GM19468 (cell line): ENCODE measurements at regions not wholly inside any gene's neighbourhood (a gene's known extent, or its start where the extent isn't known, plus 50 kb on each side); places are given as distances from the start of the nearest gene placed in this dataset.

ENCODE experiments used
- ATAC-seq: cut with Tn5 transposase; IDR thresholded peaks from one replicate; pipeline ENCODE4 v1.9.1; 2021; ENCODE audit warnings: mild to moderate bottlenecking, moderate library complexity, moderate number of reproducible peaks; ENCODE audit not compliant: unreplicated experiment; ENCODE audit errors: extremely low read depth

DNA sequence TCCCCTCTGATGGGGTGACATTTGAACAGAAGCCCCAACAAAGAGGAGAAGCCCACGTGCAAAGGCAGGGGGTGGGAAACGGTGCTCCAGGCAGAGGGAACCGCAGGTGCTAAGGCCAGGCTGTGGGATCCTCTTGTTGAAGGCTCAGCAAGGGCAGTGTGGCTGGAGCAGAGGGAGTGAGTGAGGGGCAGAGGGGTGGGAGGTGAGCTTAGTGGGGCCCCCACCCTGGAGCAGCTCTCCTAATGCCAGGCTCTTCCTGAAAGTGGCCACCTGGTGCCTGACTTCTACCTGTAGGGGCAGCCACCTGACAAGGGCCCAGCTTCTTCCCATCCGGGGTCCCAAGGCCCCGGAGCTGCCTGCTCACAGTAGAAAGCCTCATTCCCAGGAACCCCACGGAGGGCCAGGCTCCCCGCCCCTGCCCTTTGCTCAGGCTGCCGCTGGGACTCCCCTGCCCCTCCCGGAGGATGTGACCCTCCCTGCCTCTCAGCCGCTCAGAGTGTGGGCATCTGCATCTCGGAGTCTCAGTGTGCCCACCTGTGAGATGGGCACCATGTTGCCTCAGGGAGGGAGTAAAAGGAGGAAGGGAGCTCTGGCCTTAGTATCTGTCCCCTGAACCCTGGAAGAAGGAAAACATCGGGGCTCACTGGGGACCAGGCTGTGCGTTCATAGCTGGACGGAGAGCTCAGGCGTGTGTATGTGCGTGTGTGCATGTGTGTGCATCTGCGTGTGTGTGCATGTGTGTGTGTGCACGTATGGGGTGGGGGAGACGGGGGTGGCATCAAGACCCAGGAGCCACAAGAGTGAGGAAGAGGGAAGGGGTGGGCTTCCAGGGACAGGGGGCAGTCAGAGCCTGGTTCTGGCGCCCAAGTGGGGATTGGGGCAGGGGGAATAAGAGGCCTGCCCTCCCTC, 119.4 kb downstream of the CEBPB start:
- no peak for ATAC-seq

DNA sequence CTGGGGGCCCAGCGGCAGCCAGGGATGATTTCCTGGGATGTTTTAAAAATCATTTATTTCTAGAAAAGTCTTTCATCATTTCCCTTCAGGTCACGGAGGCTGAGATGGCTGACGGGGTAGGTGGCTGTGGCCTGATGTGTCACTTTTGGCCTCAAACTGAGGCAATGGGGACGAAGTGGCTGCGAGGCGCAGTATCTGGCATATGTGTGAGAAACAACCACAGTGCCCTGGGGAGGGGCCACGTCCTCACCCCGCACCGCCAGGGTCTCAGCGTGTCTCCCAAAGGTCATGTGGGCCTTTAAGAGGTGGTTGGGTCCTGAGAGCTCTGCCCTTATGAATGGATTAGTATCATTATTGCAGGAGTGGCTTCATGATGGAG, 120.0 kb downstream of the CEBPB start:
- no peak for ATAC-seq

DNA sequence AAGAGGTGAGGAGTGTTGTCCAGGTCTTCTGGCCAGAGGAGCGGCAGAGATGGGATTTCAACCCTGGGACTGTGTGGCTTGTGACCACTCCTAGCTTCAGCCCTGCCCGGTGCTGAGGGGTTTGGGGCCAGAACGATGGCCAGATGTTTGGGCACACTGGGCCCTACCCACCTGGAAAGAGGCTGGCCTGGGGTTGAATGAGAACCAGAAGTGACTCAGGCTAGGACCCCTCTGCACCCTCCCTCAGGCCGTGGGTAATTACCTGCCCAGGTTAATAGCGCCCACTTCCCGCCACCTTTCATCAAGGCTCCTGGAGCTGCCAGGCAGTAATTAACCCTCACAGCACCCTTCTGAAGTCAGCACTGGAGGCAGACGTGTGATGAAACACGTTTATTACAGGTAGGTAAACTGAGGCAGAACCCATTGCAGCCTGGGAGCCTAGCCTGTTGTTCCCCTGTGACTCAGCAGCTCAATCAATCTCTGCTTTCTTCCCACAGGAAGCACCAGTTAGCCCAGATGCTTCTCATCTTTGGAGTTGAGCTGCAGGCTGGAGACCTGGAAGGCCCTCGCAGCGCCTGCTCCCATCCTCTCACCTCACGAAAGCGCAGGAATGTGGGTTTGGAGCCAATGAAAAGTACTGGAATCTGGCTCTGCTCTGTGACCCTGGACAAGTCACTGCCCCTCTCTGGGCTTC, 120.8 kb downstream of the CEBPB start:
- no peak for ATAC-seq

DNA sequence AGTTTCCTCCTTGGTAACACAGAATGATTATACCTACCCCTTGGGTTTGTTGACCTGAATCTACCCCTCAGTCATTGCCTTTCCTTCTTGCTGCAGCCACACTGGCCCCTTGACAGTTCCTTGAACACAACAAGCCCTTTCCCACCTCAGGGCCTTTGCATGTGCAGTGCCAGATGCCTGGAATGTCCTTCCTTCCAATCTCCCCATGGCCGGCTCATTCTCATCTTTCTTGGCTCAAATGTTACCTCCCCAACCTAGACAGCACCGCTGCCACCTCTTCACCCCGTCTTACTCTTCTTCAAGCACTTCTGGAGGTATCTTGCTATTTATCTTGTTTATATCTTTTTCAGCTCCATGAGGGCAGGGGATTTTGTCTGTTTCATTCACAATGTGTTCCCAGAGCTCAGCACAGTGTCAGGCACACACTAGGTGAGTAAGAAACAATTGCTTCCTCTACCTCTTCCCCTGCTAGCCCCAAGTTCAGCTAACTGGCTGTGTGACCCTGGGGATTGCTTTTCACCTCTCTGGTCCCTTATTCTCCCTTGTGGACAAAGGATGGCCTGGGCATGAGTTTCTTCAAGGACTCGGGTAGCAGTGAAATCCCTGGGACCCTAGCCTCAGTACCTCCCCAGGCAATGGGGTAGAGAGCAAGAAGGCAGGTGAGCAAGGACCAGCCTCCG, 121.5 kb downstream of the CEBPB start:
- ATAC-seq, result no peak

DNA sequence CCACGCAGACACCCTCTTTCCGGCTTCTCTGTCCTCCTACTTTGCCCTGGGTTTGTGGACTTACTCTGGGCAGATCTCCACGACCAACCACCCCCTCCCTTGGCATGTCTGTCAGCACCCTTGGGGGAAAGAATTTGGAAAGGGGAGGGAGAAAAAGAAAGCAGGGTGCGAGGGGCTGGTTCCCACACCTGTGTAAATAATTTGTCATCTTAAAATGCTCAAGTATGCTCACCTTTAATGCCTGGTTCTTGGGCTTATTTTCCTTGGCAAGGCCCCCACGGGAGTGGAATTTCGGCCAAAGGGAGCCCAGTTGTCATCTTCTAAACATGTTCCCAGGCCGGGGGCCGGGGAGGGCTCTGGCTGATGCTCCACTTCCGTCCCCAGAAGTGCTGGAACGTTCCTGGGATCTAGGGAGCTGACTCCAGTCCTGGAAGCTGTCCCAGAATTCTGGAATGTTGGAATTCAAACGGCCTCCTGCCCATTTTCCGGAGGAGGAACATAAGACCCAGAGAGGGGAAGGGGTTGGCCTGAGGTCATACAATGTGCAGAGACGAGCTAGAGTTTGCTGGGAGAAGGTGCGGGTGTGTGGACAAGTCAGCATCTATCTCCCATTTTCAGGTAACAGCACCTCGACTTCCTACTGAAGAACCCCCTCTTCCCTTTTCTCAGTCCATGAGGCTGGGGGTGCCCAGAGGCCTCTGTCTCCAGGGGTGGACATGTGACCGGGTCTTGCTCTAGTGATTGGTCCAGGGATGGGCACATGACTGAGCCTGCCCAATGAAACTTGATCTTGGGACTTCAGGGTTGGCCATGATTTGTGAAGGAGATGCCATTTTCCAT, 122.3 kb downstream of the CEBPB start:
- ATAC-seq, result no peak

DNA sequence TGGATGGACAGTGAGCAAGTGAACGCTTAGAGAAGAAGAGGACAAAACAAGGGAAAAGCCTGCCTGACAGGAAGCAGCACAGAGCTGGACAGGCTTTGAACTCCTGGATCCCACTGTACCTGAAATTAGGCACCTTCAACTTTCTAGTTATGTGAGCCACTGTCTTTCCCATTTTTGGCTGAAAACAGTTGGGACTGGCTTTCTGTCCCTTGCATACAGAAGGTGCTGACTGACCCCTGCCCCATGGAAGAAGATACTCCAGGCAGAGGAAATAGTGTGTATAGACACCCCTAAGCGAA, 122.8 kb downstream of the CEBPB start:
- ATAC-seq, result no peak

DNA sequence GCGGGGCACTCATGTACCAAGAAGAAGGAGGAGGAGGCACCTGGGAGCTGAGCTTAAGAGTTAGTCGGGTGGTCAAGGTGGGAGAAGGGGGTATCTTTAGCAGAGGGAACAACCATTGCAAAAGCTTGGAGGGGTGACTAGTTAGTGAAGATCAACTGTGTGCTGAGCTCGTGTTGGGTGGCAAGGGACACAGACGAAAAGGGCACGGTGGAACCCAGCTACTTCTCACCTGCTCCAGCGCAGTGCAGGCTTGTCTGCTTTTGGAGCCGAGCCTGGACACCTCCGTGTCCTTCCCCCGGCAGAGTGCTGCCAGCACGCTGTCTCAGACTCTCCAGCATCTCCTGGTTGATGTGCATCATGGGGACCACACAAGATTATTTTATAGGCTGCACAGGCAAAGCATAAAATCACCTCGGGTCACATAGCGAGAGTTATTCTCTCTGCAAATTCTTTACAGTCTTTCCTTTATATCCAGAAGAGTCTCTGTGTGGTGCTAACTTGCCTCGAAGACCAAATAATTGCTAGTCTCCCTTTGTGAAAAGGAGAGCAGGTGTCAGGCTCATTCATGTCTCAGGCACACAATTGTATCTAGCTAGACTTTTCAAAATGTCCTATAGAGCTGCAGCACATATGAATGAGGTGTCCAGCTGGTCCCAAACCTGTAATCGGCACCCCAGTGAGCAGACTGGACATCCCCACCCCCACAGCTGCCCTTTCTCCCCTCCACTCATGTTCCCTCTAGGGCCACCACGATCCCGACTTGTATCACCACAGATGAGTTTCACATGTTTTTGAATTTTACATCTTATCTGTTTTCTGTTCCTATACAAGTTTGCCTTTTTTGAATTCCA, 123.4 kb downstream of the CEBPB start:
- ATAC-seq, result no peak

DNA sequence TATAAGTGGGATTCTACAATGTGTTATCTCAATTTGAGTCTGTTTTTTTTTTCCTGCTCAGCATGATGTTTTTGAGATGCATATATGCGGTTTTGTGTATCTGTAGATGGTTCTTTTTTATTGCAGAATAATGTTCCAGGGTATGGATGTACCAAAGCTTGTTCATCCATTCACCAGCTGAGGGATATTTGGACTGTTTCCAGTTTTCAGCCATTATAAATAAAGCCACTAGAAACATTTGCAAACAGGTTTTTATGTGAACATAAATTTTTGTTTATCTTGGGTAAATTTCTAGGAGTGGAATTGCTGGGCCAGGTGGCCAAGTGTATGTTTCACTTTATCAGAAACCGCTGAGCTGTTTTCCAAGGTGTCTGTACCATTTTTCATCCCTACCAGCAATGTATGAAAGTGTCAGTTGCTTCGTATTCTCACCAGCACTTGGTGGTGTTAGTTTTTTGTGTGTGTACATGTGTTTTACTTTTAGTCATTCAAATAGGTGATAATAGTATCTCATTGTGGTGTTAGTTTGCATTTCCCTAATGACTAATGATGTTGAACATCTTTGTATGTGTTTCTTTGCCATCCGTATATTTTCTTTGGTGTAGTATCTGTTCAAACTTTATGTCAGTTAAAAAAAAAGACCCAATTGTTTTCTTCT, 124.2 kb downstream of the CEBPB start:
- ATAC-seq, result no peak

DNA sequence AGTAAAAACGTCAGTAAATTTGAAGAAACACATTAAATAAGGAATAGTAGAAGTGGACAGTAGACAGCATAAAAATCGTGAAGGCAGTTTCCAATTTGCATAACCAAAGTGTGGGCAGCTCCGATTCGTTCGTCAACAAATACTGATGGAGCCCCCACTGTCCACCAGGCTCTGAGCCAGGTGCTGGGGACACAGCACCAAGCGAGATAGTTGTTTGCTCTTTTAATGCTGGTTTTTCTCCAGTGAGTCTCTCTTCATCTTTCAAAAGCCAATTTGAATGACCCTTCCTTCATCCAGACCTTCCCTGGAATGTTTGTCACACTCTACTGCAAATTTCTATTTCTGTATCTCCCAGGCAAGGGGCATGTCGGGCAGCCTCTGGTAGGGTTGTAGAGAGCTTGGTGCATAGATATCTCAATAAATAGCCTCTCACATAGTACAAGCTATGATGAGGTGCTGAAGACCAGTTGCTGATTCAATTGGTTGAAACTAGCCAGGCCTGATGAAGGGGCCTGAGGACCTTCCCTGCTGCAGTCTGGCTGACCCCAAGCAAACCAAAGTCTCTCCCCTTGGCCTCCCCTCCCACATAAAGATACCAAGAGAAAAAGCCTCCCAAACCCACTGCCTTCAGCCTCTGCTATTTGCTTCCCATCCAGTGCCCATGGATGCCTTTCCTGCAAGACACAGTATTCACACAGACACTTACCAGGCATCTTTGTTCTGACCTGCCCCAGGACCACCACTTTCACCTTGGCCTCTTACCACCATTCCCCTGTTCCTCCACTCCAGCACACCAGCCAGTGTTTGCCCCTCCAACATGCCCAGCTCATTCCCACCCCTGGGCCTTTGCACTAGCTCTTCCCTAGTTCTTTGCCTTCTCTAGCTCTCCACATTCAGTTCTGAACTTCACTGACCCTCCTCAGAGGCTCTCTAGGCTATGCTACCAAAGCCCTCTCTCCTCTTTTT, 125.2 kb downstream of the CEBPB start:
- ATAC-seq, result no peak

DNA sequence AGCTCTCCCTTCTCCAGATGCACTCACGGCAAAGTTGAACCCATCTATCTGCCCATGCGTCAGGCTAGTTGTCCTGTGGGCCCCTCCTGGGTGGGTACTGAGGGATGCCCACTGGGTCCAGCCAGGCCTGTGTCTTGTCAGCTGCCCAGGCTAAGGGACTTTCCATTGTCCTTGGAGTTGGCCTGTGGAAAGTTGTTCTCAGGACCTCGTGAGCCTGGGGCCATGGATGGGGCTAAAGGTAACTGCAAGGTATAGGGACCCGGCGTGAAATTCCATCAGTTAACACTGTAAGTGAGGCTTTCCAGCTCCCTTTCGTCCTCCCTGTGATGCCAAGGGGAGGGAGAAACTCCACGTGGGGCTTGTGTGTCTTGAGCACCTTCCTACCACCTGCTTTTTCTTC, 126.5 kb downstream of the CEBPB start:
- ATAC-seq, result no peak

DNA sequence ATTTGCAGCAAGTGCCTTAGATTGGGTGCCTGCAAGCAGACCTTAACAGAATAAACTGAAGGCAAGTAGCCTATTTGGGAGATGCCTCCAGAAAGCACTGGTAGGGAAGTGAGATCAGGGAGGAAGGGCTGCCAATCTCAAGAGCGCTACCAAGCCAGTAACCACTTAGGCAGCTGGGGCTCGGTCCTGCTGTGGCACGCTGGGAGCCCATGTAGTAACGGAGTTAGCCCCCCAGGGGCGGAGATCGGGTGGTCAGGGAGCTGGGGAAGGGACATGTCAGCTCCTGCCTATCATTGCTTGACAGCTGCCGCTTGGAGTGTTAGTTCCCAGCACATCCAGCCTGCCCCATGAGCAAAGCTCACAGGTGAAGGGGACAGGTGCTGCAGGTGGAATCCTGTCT, 127.0 kb downstream of the CEBPB start:
- ATAC-seq, result no peak

DNA sequence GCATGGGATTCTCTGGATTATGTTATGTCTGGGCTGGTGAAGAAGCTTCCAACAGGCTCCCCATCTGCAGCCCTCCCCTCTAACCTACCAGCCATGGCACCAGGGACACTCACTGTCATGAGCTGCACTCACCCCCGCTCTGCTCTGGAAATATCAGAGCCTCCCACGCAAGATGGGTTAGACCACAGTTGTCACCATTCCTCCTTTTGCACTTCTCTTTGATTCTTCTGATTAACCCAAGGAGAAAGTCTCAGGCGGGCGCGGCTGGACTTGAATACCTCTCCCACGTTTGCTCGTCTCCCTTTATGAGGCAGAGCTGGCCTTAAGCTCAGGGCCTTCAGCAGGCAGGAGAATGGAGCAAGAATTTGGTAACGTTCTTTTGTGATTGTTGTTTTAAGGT, 128.1 kb downstream of the CEBPB start:
- ATAC-seq, result no peak

DNA sequence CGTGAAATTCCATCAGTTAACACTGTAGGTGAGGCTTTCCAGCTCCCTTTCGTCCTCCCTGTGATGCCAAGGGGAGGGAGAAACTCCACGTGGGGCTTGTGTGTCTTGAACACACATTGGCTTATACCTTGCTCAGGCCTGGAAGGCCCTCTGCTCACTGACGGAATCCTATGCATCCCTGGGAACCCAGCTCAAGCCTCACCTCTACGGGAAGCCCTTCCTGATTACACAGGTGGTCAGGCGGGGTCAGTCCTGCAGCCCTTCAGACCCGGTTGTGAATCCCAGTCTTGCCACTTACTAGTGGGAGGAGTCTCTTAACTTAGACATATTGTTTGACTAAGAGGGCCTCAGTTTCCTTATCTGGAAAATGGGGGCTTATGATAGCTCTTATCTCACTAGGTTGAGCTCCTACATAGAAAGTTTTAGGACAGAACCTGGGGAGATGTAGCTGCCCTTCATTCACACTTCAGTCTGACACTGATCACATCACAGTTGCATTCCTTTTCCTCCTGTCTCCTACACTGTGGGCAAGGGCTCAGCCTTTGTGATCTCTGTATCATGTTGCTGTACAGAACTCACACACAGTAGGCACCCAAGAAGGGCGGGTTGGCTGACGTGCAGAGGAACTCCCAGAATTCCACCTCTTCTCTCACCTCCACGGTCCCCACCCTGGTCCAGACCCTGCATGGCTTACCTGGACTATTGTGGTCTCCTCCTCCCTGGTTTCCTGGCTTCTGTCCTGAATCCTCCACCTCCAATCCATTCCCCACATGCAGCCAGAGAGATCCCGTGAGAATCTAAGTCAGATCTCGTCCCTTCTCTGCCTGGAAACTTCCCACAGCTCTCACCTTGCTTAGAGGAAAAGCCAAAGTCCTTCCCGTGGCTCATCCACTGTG, 129.6 kb downstream of the CEBPB start:
- no peak for ATAC-seq

DNA sequence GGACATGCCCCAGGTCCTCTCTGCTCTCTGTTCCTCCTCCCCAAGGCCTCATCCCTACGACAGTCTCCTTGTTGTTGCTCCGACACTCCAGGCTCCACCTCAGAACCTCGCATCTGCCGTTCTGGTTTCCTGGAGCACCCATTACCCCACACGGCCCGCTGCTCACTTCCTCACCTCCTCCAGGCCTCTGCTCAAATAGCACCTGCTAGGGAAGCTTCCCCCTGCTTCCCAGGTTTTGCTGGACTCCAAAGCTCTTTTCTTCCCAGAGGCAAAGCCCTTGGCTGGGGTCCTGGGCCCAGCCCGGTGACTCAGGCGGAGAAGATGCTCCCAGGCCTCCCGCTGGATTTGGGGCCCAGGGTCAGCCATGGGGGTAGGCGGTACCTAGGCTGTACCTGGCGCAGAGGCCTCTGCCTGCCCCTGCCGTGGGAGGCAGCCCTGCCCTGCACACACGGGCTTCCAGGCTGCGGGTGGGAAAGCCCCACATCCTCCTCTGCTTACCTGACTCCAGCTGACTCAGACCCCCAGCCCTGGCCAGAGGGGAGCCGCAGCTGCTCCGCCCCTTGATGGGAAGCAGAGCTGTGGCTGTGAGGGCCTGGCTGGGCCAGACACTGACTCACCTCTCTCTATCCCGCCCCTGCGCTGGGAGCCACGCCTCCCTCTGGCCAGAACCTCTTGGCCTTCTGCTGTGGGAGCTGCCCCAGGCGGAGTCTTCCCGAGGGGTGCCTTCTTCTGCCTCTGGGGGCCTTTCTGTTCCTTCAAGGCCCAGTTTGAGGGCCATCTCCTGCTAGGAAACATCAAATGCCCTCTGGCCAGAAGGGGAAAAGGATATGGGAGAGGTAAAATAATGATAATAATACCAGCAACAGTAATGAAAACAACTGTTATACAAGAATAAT, 130.5 kb downstream of the CEBPB start:
- no peak for ATAC-seq

DNA sequence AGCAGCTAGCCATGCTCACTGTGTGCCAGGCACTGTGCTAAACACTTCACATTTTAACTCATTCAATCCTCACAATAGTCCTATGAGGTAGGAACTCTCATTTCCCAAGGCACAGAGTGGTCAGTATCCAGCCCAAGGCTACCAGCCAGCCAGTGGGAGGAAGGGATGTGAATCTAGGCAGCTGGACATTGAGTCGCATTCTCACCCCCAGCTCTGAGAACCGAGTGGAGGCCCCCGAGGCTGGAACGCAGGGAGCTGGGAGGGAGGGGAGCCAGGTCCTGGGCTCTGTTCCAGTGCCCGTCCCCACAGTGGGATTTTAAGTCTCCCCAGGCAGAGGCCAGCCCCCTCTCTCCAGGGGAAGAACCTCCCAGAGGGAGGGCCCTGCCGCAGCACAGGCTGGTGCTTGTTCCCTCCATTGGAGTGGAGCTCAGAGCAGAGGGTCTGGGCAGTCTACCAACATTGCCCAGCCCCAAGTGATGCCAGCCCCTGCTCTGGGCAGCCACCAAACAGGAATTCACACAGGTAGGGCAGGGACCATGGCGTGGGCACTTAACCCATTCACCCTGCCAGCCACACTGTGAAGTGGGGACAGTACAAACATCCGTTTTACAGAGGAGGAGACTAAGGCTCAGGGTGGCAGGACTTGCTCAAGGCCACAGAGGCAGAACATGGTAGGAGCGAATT, 131.3 kb downstream of the CEBPB start:
- ATAC-seq, result no peak
